RWPE1 (cell line): ENCODE measurements at regions not wholly inside any gene's neighbourhood (a gene's known extent, or its start where the extent isn't known, plus 50 kb on each side); places are given as distances from the start of the nearest gene placed in this dataset.

Source experiments
- CTCF ChIA-PET: fragments of 350-600 bp; sonication (Branson Sonifier 250); formaldehyde crosslinking; extraction: SDS; loops from one replicate; lab custom pipeline; 2021; lab: Yijun Ruan, JAX
- POLR2A ChIA-PET: fragments of 400-600 bp; formaldehyde crosslinking; extraction: SDS; loops from one replicate; lab custom pipeline; 2020; ENCODE audit warnings: antibody characterized with exemption; ENCODE audit not compliant: low non-redundant PET; lab: Yijun Ruan, JAX
- DNase-seq: peaks from one replicate; pipeline ENCODE4 v3.0.0; 2012; ENCODE audit warnings: low spot score
- H3K27ac ChIP-seq: fragments of 450-650 bp; 2 replicates; pipeline ENCODE4 v1.5.1; 2017
- CTCF ChIP-seq: fragments of 450-650 bp; conservative IDR thresholded peaks from 2 replicates; pipeline ENCODE4 v1.5.1; 2017; ENCODE audit warnings: low read depth, mild to moderate bottlenecking

GRCh38 chr10:111158595-111158994 lies 81.8 kb downstream of the ADRA2A start:
- no peak overlapping the region for H3K27ac ChIP-seq
- ChIA-PET CTCF (no interaction called here), POLR2A (no interaction called here)
- no peak for TF ChIP-seq CTCF
- no peak for DNase-seq

- DNase-seq, result no peak
- no peak for TF ChIP-seq CTCF
- ChIA-PET POLR2A (no interaction called here), CTCF (no interaction called here)
- H3K27ac ChIP-seq, result no peak overlapping the region
These were observed 84.5 kb downstream of the ADRA2A start for GRCh38 chr10:111161109-111161874.

GRCh38 chr10:111171183-111171582 lies 94.4 kb downstream of the ADRA2A start:
- ChIA-PET CTCF (no interaction called here), POLR2A (no interaction called here)
- no peak for TF ChIP-seq CTCF
- no peak for DNase-seq
- H3K27ac ChIP-seq, result no peak overlapping the region

GRCh38 chr10:111175787-111176186 lies 99.0 kb downstream of the ADRA2A start:
- POLR2A ChIA-PET, result no interaction called here
- TF ChIP-seq CTCF, result no peak
- no peak for DNase-seq
- CTCF ChIA-PET, result no interaction called here
- no peak overlapping the region for H3K27ac ChIP-seq

- ChIA-PET CTCF (no interaction called here), POLR2A (no interaction called here)
- no peak overlapping the region for H3K27ac ChIP-seq
- no peak for TF ChIP-seq CTCF
- DNase-seq, result no peak
These were observed 100.5 kb downstream of the ADRA2A start for GRCh38 chr10:111177379-111177778.

GRCh38 chr10:111179514-111179913 lies 102.7 kb downstream of the ADRA2A start:
- POLR2A ChIA-PET, result no interaction called here
- H3K27ac ChIP-seq, result no peak overlapping the region
- TF ChIP-seq CTCF, result no peak
- DNase-seq, result no peak
- CTCF ChIA-PET, result interaction anchor here (0.6 kb wide), 1 partner anchor 19 kb away, joined by 3 read pairs; no protein-coding TSS in a partner anchor
